ENCODE measurements at regions not wholly inside any gene's neighbourhood (a gene's known extent, or its start where the extent isn't known, plus 50 kb on each side); places are given as distances from the start of the nearest gene placed in this dataset.

DNA sequence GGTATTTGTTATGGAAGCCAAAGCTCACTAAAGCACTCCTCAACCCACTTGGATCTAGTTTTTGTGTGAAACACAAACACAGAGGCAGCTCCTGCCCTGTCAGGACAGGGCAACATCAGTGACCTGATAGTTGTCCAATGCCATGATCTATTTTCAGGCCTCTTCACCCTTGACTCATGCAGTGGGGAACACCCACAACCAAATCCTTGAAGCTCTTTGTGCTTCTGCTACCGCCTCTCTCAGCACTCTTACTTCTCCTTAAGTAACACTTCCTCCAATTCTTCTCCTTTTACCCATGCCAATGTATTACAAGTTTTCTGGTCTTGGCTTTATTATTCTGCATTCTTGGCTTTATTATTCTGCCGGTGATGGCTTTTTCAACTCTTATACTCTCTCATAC is 425.3 kb downstream of the INHBA start:
- FAIRE-seq = no peak

DNA sequence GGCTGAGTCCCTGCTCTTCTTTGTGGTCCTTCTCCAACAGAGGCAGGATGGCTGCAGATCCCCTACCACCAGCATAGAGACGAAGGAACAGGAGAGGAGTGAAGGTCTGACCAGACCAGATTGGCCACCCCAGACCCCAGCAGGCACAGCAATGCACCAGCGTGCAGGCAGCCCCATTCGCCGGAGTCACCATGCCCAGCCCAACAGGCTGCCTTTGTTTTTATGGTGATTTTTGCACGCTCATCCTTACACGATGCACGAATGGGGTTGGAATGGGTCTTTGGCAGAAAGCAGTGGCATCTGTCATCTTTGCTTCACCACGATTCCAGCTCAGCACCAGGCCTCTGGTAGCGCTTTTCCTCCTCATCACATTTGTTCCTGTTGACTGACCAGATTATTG is 427.6 kb downstream of the INHBA start:
- no peak for FAIRE-seq

DNA sequence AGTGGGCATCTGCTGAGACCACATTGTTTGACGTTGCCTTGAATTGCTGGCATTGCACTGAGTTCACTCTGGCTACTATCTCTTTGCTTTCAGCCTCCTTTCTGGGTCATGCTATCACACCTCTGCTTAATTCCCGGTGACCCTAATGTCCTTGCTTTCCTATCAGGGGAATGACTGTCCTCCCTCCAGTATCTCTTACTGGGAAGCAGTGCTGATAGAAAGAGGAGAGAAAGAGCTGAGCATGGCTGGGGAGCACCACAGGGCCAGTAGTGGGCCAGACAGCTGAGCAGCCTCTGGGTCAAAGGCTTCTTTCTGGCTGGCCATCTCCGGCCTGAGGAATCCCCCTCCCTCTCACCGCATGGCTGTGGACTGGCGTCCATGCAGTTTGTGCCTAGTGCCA is 428.7 kb downstream of the INHBA start:
- FAIRE-seq = no peak

DNA sequence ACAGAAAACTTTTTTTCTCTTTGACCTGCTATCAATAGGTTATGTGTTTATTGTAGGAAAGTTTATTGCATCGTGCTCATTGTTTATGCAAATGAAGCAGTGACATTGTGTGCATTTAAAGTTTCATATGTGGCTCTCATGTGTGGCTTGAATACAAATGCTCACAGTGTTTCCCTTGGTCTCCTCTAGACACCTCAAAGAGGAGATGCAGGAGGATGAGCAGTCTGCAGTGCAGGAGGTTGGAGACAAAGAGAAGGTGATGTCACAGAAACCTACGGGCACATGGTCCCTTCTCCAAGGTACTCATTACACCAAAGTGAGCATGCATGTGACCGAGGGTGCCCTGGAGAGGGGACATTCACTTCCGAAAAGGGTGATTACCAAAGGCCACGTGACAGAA is 430.2 kb downstream of the INHBA start:
- no peak for FAIRE-seq

DNA sequence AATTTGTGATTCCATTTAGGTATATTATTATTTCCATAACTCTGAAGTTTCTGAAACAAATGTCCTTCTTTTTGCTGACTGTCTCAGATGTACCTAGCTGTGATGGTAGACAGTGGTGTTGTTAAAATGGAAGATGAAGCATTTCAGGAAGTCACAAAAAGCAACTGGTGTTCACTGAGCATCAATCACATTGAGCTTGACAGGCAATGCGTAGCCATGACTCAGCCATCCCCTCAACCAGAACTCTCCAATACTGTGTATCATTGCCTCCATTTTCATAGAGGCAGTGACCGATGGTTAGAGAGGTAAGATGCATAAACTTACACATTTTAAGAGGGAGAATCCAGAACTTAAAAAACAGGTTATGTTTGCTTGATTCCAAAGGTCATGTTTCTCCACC is 434.0 kb downstream of the INHBA start:
- FAIRE-seq = no peak

DNA sequence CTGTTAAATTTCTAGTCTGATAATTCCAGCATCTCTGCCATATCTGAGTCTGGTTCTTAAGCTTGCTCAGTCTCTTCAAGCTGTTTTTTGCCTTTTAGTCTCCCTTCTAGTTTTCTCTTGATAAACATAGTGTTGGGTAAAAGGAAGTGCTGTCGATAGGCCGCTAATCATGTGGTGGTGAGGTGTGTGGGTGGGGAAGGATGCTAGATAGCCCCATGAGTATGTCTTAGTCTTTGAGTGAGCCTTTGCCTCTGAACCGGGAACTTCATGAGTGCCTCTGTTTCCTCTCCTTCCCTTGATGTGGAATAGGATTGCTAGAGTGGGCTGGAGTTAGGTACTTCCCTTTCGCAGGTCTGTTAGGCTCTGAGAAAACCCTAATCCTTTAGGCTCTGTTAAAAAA is 441.8 kb downstream of the INHBA start:
- FAIRE-seq = no peak

DNA sequence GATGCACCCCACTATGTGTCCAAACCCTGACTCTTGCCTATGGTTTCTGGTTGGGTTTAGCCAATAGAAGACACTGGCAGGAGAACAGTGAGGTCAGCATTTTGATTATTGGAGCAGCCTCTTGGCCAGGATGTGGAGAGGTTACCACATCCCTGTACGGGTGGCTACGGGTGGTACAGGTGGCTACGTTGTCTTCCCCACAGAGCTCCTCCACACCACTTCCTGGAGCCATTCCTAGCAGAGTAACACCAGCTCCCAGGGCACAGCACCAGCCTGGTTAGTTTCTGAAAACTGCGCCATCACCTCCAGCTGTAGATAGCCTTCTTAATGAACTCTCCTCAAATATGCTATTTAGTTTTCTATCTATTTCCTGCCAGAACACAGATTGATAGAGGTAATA is 445.2 kb downstream of the INHBA start:
- FAIRE-seq = no peak

DNA sequence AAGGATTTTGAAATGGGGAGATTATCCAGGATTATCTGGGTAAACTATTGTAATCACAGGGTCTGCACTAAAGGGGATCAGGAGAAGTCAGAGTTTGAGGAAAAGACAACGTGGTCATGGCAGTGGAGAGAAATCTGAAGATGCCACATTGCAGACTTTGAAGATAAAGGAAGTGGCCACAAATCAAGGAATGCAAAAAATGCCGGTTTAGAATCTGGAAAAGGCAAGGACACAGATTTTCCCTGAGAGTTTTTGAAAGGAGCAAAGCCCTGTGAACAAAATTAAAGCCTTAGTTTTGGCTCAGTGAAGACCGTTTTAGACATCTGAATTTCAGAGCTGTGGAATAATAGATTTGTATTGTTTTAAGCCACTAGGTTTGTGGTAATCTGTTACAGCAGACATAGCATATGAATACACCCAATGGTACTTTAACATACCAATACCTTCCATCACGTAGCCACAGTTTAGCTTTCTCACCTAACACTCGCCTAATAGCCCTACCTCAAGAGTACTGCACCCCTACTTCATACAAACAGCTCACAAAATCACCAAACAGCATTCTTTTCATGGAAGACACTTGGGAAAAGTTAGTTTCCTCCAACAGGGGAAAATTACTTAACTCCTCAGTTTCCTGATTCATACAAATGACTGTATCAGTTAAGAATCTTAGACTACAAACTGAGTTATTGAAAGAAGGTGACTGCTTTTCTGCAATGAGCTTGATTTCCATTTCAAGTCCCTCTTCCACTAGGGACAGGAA is 446.5 kb downstream of the INHBA start:
- FAIRE-seq = no peak

DNA sequence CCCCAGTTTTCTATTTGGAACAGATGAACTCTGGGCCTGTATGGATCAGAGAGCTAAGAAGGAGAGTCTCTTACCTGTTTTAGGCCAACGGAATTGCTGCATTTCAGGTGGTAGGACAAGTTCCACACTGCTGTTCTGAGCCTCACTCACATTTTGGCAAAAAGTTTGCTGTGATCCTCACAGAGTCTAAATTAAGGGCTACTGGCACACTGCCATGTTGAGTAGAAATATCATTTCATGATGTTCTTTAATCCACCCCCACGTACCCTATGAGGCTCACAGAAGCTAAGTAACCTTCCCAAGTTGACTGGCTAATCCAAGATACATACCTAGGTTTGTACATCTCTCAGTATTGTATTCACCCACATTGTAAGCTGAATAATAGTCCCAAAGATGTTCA is 447.2 kb downstream of the INHBA start:
- FAIRE-seq = no peak

DNA sequence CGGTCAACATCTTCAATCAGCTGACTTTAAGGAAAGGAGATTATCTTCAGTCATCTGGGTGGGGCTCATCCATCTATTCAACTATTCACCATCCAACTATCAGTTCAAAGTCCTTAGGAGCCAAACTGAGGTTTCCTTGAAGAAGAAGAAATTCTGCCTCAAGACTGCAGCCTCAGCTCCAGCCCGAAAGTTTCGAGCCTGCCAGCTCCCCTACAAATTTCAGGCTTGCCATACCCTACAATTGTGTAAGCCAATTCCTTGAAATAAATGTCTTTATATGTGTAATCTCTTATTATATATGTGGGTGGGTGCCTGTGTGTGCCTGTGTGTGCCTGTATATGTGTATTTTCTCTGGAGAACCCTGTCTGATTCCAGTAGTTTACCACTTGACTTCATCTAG is 447.8 kb downstream of the INHBA start:
- no peak for FAIRE-seq

DNA sequence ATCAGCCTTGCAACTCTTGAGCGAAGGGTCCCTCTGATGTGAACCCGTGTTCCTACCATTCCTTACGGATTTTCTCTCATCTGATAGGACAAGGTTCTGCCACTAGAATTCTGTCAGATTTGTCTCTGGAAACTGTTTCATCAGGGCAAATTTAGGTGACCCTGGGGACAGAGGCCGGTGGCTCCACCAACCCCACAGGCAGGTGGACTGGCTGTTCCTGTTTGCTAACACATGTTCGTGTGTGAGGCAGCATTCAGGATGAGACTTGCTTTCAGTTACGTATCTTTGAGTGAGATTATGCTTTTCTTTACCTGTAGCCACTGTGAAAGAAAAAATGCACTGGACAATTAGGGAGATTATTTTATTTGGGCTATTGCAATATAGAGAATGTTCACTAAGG is 449.9 kb downstream of the INHBA start:
- no peak for FAIRE-seq

DNA sequence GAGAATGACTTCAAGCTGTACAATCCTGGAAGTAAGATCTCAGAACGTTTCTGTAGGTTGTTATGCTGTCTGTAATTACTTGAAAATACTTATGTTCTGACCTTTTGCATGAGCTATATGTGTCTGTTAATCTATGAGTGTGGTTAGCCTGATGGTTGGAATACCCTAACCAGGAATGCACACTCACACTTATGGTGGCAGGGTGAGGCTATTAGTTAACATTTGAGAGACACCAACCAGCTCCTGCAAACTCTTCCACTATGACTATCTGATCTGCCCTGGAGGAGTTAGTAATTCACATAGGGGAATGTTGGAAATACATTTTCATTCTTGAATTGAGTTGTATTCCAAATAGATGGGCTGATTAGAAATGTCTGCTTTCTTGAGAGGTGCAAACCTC is 450.3 kb downstream of the INHBA start:
- no peak for FAIRE-seq

DNA sequence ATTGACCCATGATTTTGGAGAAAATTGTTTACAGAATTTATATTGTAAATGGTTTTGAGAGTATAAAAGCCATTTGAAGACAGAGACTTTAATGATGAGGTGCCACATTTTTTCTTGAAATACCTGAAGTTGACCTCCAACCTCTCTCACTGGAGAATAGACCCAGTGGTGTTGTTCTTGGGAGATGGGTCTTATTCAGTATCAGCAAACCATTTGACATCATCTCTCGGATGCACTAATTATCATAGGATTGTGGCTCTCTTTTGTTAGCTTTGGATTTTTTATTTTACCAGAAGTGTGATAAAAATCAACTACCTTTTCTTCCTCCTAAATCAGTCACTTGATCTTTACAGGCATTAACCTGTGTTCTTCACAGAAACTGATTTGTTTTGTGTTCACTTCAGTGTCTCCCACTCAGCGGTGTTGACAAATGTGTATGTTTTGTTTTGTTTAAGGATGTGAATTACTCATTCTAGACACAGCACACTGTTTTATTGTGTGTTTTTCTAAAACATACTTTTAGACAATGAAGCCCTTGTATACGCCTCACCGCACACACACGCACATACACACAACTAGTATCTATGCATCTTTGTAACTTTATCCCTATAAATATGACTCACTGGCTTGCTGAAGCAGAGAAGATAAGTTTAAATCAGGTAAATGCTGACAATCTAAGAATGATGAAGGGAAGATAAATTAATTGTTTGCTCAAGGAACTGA is 455.6 kb downstream of the INHBA start:
- no peak for FAIRE-seq

DNA sequence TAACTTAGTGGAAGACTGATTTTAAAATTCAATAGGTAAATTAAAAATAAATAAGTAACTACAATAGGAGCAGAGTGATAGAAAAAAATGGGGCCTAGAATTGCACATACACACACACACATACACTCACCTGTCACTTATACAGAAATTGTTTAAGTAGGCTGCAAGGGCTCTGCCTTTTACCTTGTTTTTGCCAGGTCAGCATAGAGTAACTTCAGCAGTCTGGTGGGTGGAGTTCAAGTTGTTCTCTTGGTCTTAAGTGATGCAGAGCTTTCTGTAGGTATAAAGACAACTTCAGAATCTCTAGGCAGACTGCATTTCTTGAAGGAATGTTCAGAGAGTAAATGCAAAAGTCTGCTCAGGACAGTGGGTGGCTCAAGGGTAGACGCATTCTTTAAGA is 457.0 kb downstream of the INHBA start:
- FAIRE-seq = no peak

DNA sequence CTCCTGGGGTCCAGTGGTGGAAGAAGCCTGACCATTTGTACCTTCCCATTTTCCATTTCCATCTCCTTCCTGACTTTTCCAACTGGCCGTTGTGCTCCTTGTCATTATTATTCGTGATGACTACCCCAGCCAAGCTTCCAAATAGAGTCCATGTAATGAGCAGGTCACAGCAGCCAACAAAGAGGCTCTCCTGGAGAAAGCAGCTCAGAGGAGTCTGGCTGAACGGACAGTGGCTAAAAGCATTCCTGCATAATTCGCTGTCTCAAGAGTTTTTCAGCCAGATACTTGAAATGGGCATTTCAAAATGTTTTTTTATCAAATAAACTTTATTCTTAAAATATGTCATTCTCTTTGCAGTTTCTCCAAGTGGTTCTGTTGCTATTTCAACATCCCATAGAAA is 458.6 kb downstream of the INHBA start:
- no peak for FAIRE-seq

DNA sequence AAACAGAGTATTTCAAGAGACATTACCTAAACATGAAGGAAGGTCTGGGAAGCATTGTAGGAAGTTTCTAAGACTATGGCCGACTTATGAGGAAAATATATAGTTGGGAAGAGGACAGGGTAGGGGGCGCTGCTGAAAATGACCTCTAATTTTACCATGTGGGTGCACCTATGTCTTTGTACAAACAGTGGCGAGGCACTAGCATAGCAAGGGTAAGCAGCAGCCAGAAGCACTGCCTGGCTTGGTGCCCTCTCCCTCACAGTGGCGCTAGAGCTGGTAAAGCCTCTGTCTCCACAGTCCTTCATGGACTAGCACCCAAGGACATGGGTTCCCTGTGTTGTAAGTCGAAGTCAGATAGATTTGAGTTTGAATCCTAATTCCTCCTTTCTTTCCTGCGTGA is 461.2 kb downstream of the INHBA start:
- FAIRE-seq = no peak

DNA sequence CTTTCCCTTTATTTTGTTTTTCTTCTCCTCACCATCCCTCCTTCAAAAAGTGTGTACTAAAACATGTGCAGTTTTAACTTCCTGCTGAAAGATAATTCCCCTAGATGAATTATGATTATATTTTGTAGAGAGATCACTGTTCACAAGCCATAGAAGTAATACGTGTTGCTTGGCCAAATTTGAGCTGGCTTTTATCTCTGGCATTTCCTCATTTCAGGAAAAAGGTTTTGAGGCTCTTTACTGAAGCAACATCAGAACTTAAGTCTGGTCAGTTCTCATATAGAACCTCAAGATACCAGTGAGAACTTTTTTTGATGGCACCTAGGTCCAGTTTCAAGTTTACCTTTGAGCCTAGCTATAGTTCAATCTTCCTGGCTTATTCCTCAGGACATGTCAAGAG is 463.3 kb downstream of the INHBA start:
- no peak for FAIRE-seq

DNA sequence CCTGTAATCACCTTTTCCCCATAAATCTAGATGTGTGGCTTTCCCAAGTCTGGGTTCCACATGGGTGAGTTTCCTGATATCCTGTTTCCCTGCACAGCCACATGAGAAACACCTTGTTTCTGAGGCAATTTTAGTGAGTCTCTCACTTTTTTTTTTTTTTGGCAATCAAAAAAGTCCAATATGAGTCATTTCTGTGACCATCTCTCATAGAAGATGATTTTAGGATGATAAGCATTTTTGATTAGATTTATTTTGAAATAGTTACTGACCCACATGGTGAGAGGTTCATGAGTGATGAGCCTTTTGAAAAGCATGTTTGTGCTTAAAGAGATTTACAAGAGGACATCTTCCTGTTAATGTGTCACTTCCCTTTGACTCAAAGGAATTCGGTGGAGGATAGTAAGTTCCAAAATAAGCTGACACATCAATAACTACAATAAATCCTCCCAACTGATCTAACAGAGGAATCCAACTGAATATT is 464.0 kb downstream of the INHBA start:
- FAIRE-seq = no peak

DNA sequence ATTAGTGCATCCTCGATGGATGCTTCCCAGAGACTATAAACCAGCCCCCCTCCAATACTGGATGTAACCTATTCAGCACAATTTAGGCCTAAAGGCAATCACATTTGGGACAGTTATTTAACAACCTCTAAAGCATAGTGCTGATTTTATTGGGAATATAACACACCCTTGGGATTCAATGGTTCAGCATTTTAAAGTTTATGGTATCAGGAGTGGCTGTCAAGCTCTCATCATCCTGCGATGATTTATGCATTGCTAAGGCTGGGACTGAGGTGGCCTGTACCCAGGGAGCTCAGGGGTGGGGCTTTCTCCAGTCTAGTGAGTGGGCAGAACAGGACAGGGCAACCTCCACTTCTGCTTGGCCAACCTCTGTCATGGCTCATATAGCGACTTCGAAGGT is 464.9 kb downstream of the INHBA start:
- no peak for FAIRE-seq

DNA sequence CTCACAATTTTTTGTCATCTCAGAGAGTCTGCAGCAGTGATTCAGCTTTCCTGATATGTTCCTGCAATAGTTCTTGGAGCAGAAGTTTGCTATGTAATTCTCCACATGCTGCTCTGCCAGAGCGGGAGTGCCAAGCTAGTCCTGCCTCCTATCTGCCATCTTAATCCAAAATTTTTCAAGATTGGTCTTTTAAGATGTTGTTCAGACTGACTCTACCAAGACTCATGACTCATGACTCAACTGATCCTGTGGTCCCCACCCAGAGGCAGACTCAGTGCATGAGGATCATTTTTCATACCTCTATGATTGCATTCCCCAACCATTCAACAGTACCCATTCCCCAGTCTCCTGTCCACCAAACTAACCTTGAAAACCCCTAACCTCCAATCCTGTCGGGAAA is 470.8 kb downstream of the INHBA start:
- no peak for FAIRE-seq

DNA sequence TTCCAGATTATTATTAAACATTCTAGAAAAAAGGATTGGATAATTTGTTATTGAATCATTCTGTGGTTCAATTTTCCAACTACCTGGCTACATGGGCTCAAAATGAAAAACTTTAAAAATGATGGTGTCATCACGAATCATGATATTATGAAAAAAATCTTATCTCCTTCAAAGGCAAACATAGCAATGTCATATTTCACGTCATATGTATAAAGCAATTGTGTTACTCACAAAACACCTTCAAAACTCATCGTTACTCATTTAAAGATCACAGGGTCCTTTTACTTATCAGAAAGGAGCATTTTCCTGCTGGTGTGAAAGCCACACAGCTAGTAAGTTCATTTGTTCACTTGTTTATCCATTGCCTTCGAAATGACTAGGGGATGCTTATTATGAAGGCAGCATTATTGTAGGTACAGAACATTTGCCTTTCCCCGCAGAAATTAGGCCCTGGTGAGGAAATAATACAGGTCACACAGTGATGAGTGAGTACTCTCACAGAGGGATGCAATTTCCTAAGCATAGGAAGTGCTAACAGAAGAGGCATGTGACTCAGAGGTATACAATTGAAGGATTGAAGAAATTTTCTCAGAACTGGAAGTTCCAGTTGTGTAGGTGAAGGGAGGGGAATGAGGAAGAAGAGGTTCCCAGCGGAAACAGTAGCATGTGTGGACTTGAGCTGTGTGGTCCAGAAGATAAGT is 478.7 kb downstream of the INHBA start:
- no peak for FAIRE-seq

DNA sequence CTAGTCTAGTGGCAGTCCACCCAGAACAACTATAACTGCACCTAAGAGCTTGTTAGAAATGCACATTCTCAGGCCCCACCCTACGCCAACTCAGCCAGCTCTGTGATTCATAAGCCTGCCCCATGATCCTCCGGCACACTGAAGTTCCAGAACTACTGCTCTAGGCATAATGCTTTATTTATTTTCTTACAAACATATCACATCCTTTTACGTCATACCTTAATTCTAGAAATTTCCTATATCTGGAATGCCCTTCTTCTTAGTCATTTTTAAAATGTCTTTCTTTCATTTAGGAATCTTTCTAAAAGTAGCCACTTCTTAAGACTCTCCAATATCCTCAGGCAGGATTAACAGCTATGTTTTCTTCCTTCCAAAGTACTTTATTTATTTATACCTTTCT is 480.1 kb downstream of the INHBA start:
- no peak for FAIRE-seq

DNA sequence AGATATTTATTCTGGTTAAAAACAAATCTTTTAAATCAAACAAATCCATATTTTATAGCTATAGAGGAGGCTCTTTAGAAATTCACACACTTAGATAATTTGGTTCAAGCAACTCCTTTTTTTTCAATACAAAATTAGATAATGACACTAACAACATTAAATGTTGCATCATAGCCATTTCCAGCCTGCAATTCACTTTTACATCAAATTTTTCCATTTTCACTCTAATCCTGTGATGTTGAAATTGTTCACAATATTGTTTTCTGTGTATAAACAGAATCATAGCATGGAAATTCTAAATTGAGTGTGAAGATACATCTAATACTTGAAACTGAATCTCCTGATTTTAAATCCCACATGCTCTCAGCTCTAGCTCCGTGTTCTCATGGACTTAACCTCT is 482.6 kb downstream of the INHBA start:
- no peak for FAIRE-seq

DNA sequence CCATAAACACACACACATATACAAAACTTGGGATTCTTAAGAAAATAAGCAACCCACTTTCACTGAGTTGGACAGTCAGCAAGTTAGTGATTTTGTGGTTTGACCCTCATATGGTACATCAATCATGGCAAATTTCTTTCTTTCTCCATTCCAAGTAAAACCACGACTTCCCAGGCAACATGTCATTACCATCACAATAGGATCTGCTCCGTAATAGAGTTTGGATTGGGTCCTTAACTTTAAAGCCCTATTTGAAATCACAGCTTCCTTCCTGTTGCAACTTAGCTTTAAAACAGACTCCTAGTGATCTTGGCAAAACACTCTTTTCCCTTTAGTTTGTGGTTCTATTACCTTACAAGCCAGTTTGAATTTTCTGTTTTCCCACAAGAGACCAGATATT is 483.6 kb downstream of the INHBA start:
- no peak for FAIRE-seq
